Neuronal stem cell (in vitro differentiated cells): ENCODE measurements at regions not wholly inside any gene's neighbourhood (a gene's known extent, or its start where the extent isn't known, plus 50 kb on each side); places are given as distances from the start of the nearest gene placed in this dataset.
"Not testable (repeated sequence)": the region's sequence is repeated elsewhere in the genome, so short reads cannot be mapped to it uniquely, and the experiment has no call there.

ENCODE experiments used
- DNase-seq: peaks from one replicate; pipeline ENCODE4 v3.0.0-alpha.2; 2013; ENCODE audit warnings: low spot score
- H2AFZ ChIP-seq: one replicate; pipeline ENCODE4 v1.6.1; 2013; ENCODE audit warnings: mild to moderate bottlenecking, low read length, inconsistent platforms
- H2AK5ac ChIP-seq: 2 replicates; pipeline ENCODE4 v1.6.1; 2013; ENCODE audit warnings: low read depth, mild to moderate bottlenecking, inconsistent platforms, low read length, moderate library complexity, mixed read lengths
- H2BK120ac ChIP-seq: 2 replicates; pipeline ENCODE4 v1.6.1; 2013; ENCODE audit warnings: low read depth, mild to moderate bottlenecking, inconsistent platforms, low read length, moderate library complexity, mixed read lengths
- H2BK12ac ChIP-seq: one replicate; pipeline ENCODE4 v1.6.1; 2013; ENCODE audit warnings: low read length, inconsistent platforms
- H2BK15ac ChIP-seq: 2 replicates; pipeline ENCODE4 v1.6.1; 2013; ENCODE audit warnings: mild to moderate bottlenecking, low read length, inconsistent platforms, mixed read lengths
- H2BK5ac ChIP-seq: one replicate; pipeline ENCODE4 v1.6.1; 2013; ENCODE audit warnings: inconsistent platforms, mild to moderate bottlenecking, low read length, moderate library complexity
- H3K14ac ChIP-seq: one replicate; pipeline ENCODE4 v1.6.1; 2013; ENCODE audit warnings: low read length, inconsistent platforms
- H3K18ac ChIP-seq: 2 replicates; pipeline ENCODE4 v1.6.1; 2013; ENCODE audit warnings: low read length, inconsistent platforms
- H3K23ac ChIP-seq: 2 replicates; pipeline ENCODE4 v1.6.1; 2013; ENCODE audit warnings: low read depth, mild to moderate bottlenecking, mixed read lengths, low read length, inconsistent platforms; ENCODE audit not compliant: poor library complexity
- H3K27ac ChIP-seq: replicated peaks from 3 replicates; pipeline ENCODE4 v1.5.1; 2013; ENCODE audit warnings: low read length, inconsistent platforms
- H3K27me3 ChIP-seq, 3 experiments: 2 replicates each; pipeline ENCODE4 v1.6.1; 2013; ENCODE audit warnings: low read length in 3 of 3, mild to moderate bottlenecking in 2 of 3, inconsistent platforms in 1 of 3, low read depth in 1 of 3, mixed read lengths in 1 of 3, moderate library complexity in 1 of 3; ENCODE audit not compliant: control insufficient read depth in 3 of 3, insufficient read depth in 3 of 3
- H3K36me3 ChIP-seq, 2 donors: replicated peaks in 1 of 2; 2 replicates each; pipeline ENCODE4 v1.6.1; 2013; ENCODE audit warnings: low read length in 2 of 2; ENCODE audit not compliant: control insufficient read depth in 2 of 2, insufficient read depth in 2 of 2
- H3K4ac ChIP-seq: 2 replicates; pipeline ENCODE4 v1.6.1; 2013; ENCODE audit warnings: inconsistent platforms, mild to moderate bottlenecking, low read length, moderate library complexity
- H3K4me1 ChIP-seq, 2 donors: 1 replicate in 1 of 2; 2 replicates in 1 of 2; pipeline ENCODE4 v1.6.1; 2013; ENCODE audit warnings: low read length in 2 of 2, low read depth in 1 of 2; ENCODE audit not compliant: control insufficient read depth in 2 of 2, insufficient read depth in 1 of 2
- H3K4me2 ChIP-seq: one replicate; pipeline ENCODE4 v1.6.1; 2013; ENCODE audit warnings: mild to moderate bottlenecking, low read length, inconsistent platforms; ENCODE audit not compliant: insufficient read depth, poor library complexity, severe bottlenecking
- H3K4me3 ChIP-seq, 2 donors: 2 replicates each; pipeline ENCODE4 v1.5.1; 2013; ENCODE audit warnings: low read length in 2 of 2, mild to moderate bottlenecking in 2 of 2, inconsistent platforms in 1 of 2, moderate library complexity in 1 of 2
- H3K79me1 ChIP-seq: one replicate; pipeline ENCODE4 v1.6.1; 2013; ENCODE audit warnings: low read depth, mild to moderate bottlenecking, inconsistent platforms, low read length, moderate library complexity
- H3K9ac ChIP-seq: one replicate; pipeline ENCODE4 v1.6.1; 2013; ENCODE audit warnings: mild to moderate bottlenecking, low read depth, low read length, inconsistent platforms; ENCODE audit not compliant: poor library complexity
- H3K9me3 ChIP-seq, 2 donors: replicated peaks in 1 of 2; 2 replicates each; pipeline versions ENCODE3 to v1.6.1; 2013; ENCODE audit warnings: low read length in 2 of 2, mild to moderate bottlenecking in 2 of 2, inconsistent platforms in 1 of 2, low read depth in 1 of 2, mixed read lengths in 1 of 2, moderate library complexity in 1 of 2; ENCODE audit not compliant: control insufficient read depth in 2 of 2, insufficient read depth in 1 of 2
- H4K8ac ChIP-seq: one replicate; pipeline ENCODE4 v1.6.1; 2013; ENCODE audit warnings: low read depth, mild to moderate bottlenecking, inconsistent platforms, low read length, moderate library complexity
- H4K91ac ChIP-seq: one replicate; pipeline ENCODE4 v1.6.1; 2013; ENCODE audit warnings: low read length, low read depth, mild to moderate bottlenecking, inconsistent platforms; ENCODE audit not compliant: poor library complexity
- WGBS, 2 donors: extraction: QIAGEN DNeasy Blood & Tissue Kit; methylation state at CpG; one replicate each; pipeline ENCODE4 v1.1.7; 2013; ENCODE audit warnings: missing lambda C conversion rate in 2 of 2, mixed read lengths in 1 of 2; ENCODE audit not compliant: insufficient read length in 2 of 2, insufficient replicate concordance in 1 of 2; ENCODE audit errors: extremely low coverage in 2 of 2; 5-methylcytosine and 5-hydroxymethylcytosine counted together

DNA sequence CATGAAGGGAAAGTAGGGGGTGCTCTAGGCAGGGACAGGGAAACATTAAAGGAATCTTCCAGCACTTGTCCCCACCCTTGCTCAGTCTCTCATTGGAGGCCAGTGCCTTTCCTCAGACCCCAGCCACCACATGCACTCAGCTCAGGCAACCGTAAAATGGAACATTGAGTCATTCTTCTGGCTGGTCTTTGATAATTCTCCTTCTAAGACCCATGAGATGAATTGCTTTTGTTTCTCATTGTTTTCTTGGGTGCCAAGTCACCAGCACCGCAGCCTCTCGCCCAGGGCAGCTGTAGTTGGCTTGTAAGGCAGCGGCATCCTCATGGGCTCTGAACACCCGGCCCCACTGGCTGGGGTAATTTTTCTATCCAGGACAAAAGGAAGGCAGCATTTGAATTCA is 108.2 kb downstream of the PHETA1 start:
- Histone ChIP-seq H2AFZ (no peak overlapping the region), H3K4ac (no peak overlapping the region), H3K9me3 (no peaks in the 10 kb centered on the region), H2BK5ac (no peak overlapping the region), H4K8ac (no peak overlapping the region), H2AK5ac (peak overlapping the region; percentile 20), H3K4me2 (no peak overlapping the region), H3K27me3 (no peaks in the 10 kb centered on the region), H2BK15ac (no peak overlapping the region), H3K4me1 (no peaks in the 10 kb centered on the region), H3K36me3 (no peaks in the 10 kb centered on the region), H2BK120ac (no peak overlapping the region), H4K91ac (no peak overlapping the region), H3K14ac (no peak overlapping the region), H3K9ac (no peak overlapping the region), H3K23ac (no peak overlapping the region), H3K79me1 (no peaks in the 10 kb centered on the region), H3K4me3 (no peak overlapping the region), H3K27ac (no peak overlapping the region), H3K18ac (no peak overlapping the region), H2BK12ac (no peak overlapping the region)
- WGBS, 2 donors, result no CpG with 5 or more reads among the region's 5 CpGs
- DNase-seq, result no peak

DNA sequence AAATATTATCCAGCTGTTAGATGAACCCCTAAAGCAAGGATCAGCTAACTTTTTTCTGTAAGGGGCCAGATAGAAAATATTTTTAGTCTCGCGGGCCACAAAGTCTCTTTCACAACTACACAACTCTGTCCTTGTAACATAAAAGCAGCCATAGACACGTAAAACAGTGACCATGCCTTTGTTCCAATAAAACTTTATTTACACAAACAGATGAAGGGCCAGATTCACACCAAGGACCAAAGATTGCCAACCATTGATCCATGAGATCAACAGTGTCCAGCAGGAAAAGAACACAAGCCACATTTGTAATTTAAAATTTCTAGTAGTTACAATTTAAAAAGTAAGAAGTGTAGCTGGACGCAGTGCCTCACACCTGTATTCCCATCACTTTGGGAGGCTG is 109.7 kb downstream of the PHETA1 start:
- Histone ChIP-seq H3K18ac (no peak overlapping the region), H3K4ac (no peak overlapping the region), H4K8ac (no peak overlapping the region), H2BK15ac (no peak overlapping the region), H3K79me1 (no peaks in the 10 kb centered on the region), H3K27ac (no peak overlapping the region), H3K4me2 (no peak overlapping the region), H2BK120ac (no peak overlapping the region), H3K4me1 (no peaks in the 10 kb centered on the region), H2BK5ac (no peak overlapping the region), H2AK5ac (no peak overlapping the region), H3K14ac (no peak overlapping the region), H2AFZ (no peak overlapping the region), H3K4me3 (no peak overlapping the region), H3K27me3 (no peaks in the 10 kb centered on the region), H3K36me3 (no peaks in the 10 kb centered on the region), H3K23ac (no peak overlapping the region), H3K9me3 (no peaks in the 10 kb centered on the region), H4K91ac (no peak overlapping the region), H3K9ac (no peak overlapping the region), H2BK12ac (no peak overlapping the region)
- WGBS, 2 donors, result no CpG with 5 or more reads among the region's 4 CpGs
- no peak for DNase-seq

DNA sequence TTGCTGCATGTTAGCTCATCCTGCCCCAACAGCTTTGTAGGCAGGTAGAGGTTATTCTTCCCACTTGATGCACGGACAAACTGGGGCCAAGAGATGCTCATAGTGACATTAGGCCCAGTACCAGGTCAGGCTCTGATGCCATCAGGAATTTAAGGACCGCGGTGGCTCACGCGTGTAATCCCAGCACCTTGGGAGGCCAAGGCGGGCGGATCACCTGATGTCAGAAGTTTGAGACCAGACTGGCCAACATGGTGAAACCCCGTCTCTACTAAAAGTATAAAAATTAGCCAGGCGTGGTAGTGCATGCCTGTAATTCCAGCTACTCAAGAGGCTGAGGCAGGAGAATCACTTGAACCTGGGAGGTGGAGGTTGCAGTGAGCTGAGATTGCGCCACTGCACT is 110.8 kb downstream of the PHETA1 start:
- not testable (repeated sequence) for H3K27ac ChIP-seq, H3K4ac ChIP-seq, H3K23ac ChIP-seq, H3K27me3 ChIP-seq, H3K14ac ChIP-seq, H2AK5ac ChIP-seq, H2BK15ac ChIP-seq, H4K8ac ChIP-seq, H3K4me1 ChIP-seq, H3K4me2 ChIP-seq, H2BK5ac ChIP-seq, H3K18ac ChIP-seq, H2BK120ac ChIP-seq, DNase-seq, H3K9ac ChIP-seq, H3K4me3 ChIP-seq, H3K9me3 ChIP-seq, H3K36me3 ChIP-seq, H2BK12ac ChIP-seq, H3K79me1 ChIP-seq, H4K91ac ChIP-seq, H2AFZ ChIP-seq
- no CpG with 5 or more reads among the region's 10 CpGs for WGBS, 2 donors

DNA sequence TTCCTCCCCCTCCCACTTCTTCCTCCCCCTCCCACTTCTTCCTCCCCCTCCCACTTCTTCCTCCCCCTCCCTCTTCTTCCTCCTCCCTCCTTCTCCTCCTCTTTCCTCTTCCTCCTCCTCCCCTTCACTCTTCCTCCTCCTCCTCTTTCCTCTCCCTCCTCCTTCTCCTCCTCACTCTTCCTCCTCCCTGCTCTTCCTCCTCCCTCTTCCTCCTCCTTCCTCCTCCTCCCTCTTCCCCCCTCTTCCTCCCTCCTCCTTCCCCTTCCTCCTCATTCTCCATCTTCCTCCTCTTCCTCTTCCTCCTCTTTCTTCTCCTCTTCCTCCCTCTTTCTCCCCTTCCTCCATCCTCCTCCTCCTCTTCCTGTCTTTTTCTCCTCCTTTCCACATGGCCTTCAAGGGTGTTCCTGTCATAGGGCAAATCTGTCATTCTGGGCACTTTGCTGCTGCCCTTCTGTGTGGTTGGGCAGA is 111.4 kb downstream of the PHETA1 start:
- Histone ChIP-seq H2BK12ac (no peak overlapping the region), H4K8ac (no peak overlapping the region), H3K14ac (no peak overlapping the region), H2AFZ (no peak overlapping the region), H3K9me3 (no peaks in the 10 kb centered on the region), H3K36me3 (no peaks in the 10 kb centered on the region), H2BK15ac (no peak overlapping the region), H2BK120ac (no peak overlapping the region), H3K27me3 (no peaks in the 10 kb centered on the region), H3K4ac (no peak overlapping the region), H2BK5ac (no peak overlapping the region), H3K27ac (no peak overlapping the region), H3K18ac (no peak overlapping the region), H3K4me1 (no peaks in the 10 kb centered on the region), H3K9ac (no peak overlapping the region), H4K91ac (no peak overlapping the region), H3K4me3 (no peak overlapping the region), H2AK5ac (no peak overlapping the region), H3K79me1 (no peaks in the 10 kb centered on the region), H3K23ac (no peak overlapping the region), H3K4me2 (no peak overlapping the region)
- no peak for DNase-seq
